ENCODE measurements at regions not wholly inside any gene's neighbourhood (a gene's known extent, or its start where the extent isn't known, plus 50 kb on each side); places are given as distances from the start of the nearest gene placed in this dataset.

- H3K4me2 ChIP-seq (ENCODE audit: control insufficient read depth, insufficient read depth) = no peak overlapping the region
- FAIRE-seq (no peak), DNase-seq (ENCODE audit: low read depth, low spot score) (no peak), ATAC-seq (no peak)
- no peaks in the 10 kb centered on the region for H3K36me3 ChIP-seq (ENCODE audit: control insufficient read depth in 2 of 2, insufficient read depth in 2 of 2, low read length in 1 of 2)
- H3K27me3 ChIP-seq (replicated peaks in 1 of 2; ENCODE audit: control insufficient read depth in 2 of 2, insufficient read depth in 2 of 2, low read length in 1 of 2) = no peaks in the 10 kb centered on the region
- 39% methylated on average over 2 of the region's 2 CpGs for WGBS (ENCODE audit: insufficient coverage, insufficient replicate concordance, low lambda C conversion rate, missing lambda C conversion rate)
- BruUV-seq (replicated peaks) = no TSS peak
- RAD21 ChIA-PET (ENCODE audit: unreplicated experiment) = no interaction called here
- SMC1A ChIA-PET (ENCODE audit: uncharacterized antibody, unreplicated experiment) = no interaction called here
- H3K79me2 ChIP-seq (ENCODE audit: control insufficient read depth, insufficient read depth, low read length) = no peaks in the 10 kb centered on the region
- intact Hi-C loops (cut with micrococcal nuclease; ENCODE audit: unreplicated experiment) (no loop called here), in situ Hi-C loops (cut with MboI) (no loop called here)
- H3K9ac ChIP-seq (ENCODE audit: control insufficient read depth, insufficient read depth, low read length) = no peak overlapping the region
- H3K9me3 ChIP-seq (replicated peaks; ENCODE audit: control insufficient read depth, insufficient read depth, low read length) = no peaks in the 10 kb centered on the region
- no peak overlapping the region for H3K27ac ChIP-seq (ENCODE audit: control insufficient read depth, insufficient read depth)
- H4K20me1 ChIP-seq (ENCODE audit: control insufficient read depth, insufficient read depth) = no peaks in the 10 kb centered on the region
- no peak overlapping the region for H3K4me3 ChIP-seq
- H3K4me1 ChIP-seq (ENCODE audit: control insufficient read depth, insufficient read depth, low read length) = no peaks in the 10 kb centered on the region
- no peak overlapping the region for H2AFZ ChIP-seq (ENCODE audit: control insufficient read depth, low read depth, low read length)
- CTCF ChIA-PET = no interaction called here
- TF ChIP-seq RAD21 (IDR thresholded peaks at IDR 0.05; ENCODE audit: insufficient read depth, low read depth, low read length) = no peak
- no peak for TF ChIP-seq E2F4 (IDR thresholded peaks at IDR 0.05; ENCODE audit: low read depth, low read length)
- TF ChIP-seq ZNF24 (IDR thresholded peaks at IDR 0.05) = no peak
- POLR2A ChIA-PET = no interaction called here
These were observed 80.0 kb upstream of the ERBB4 start for GRCh38 chr2:212618636-212619035.

GRCh38 chr2:212610872-212611425, 72.3 kb upstream of the ERBB4 start:
- ChIA-PET RAD21 (ENCODE audit: unreplicated experiment) (no interaction called here), CTCF (no interaction called here), SMC1A (ENCODE audit: uncharacterized antibody, unreplicated experiment) (interaction anchor here (0.6 to 1.8 kb wide), 2 partner anchors 10 to 58 kb away, joined by 3 to 7 read pairs; no protein-coding TSS in a partner anchor), POLR2A (no interaction called here)
- no peak overlapping the region for H2AFZ ChIP-seq (ENCODE audit: control insufficient read depth, low read depth, low read length)
- FAIRE-seq (no peak), DNase-seq (ENCODE audit: low read depth, low spot score) (no peak), ATAC-seq (no peak)
- H3K27me3 ChIP-seq (replicated peaks in 1 of 2; ENCODE audit: control insufficient read depth in 2 of 2, insufficient read depth in 2 of 2, low read length in 1 of 2) = no peaks in the 10 kb centered on the region
- H3K79me2 ChIP-seq (ENCODE audit: control insufficient read depth, insufficient read depth, low read length) = no peaks in the 10 kb centered on the region
- no peaks in the 10 kb centered on the region for H4K20me1 ChIP-seq (ENCODE audit: control insufficient read depth, insufficient read depth)
- no peak overlapping the region for H3K9ac ChIP-seq (ENCODE audit: control insufficient read depth, insufficient read depth, low read length)
- no peak overlapping the region for H3K4me3 ChIP-seq
- intact Hi-C loops (cut with micrococcal nuclease; ENCODE audit: unreplicated experiment) (no loop called here), in situ Hi-C loops (cut with MboI) (no loop called here)
- H3K4me2 ChIP-seq (ENCODE audit: control insufficient read depth, insufficient read depth) = no peak overlapping the region
- H3K4me1 ChIP-seq (ENCODE audit: control insufficient read depth, insufficient read depth, low read length) = no peaks in the 10 kb centered on the region
- H3K36me3 ChIP-seq (ENCODE audit: control insufficient read depth in 2 of 2, insufficient read depth in 2 of 2, low read length in 1 of 2) = no peaks in the 10 kb centered on the region
- BruUV-seq (replicated peaks) = no TSS peak
- 0% methylated on average over 3 of the region's 3 CpGs for WGBS (ENCODE audit: insufficient coverage, insufficient replicate concordance, low lambda C conversion rate, missing lambda C conversion rate)
- H3K9me3 ChIP-seq (replicated peaks; ENCODE audit: control insufficient read depth, insufficient read depth, low read length) = no peaks in the 10 kb centered on the region
- H3K27ac ChIP-seq (ENCODE audit: control insufficient read depth, insufficient read depth) = no peak overlapping the region
- TF ChIP-seq SP1 (IDR thresholded peaks at IDR 0.05; ENCODE audit: low read depth, low read length) (no peak), FOXK2 (IDR thresholded peaks at IDR 0.05) (no peak), KLF5 (IDR thresholded peaks at IDR 0.05; ENCODE audit: partially characterized antibody) (no peak), SMAD1 (IDR thresholded peaks at IDR 0.05; ENCODE audit: low read depth, partially characterized antibody) (no peak), RAD21 (IDR thresholded peaks at IDR 0.05; ENCODE audit: insufficient read depth, low read depth, low read length) (no peak), PML (IDR thresholded peaks at IDR 0.05; ENCODE audit: low read length) (no peak), ZBED1 (IDR thresholded peaks at IDR 0.05; ENCODE audit: borderline replicate concordance) (no peak), ZBTB11 (CRISPR knock-in tag; IDR thresholded peaks at IDR 0.05) (no peak), RELA (IDR thresholded peaks at IDR 0.05; ENCODE audit: borderline replicate concordance, partially characterized antibody) (no peak), WRNIP1 (IDR thresholded peaks at IDR 0.05; ENCODE audit: borderline replicate concordance, low read depth, low read length) (no peak), HSF1 (IDR thresholded peaks at IDR 0.05; ENCODE audit: low read depth, low read length) (no peak), IRF4 (IDR thresholded peaks at IDR 0.05; ENCODE audit: low read depth, low read length) (no peak)

All from GM12878 (cell line).